ENCODE measurements at regions not wholly inside any gene's neighbourhood (a gene's known extent, or its start where the extent isn't known, plus 50 kb on each side); places are given as distances from the start of the nearest gene placed in this dataset.

- TF ChIP-seq PRDM2 (tag by site-specific recombination; IDR thresholded peaks at IDR 0.05; ENCODE audit: borderline replicate concordance) = no peak
Measured at GRCh38 chr16:6549415-6549814, 783.2 kb upstream of the RBFOX1 start (continued).

GRCh38 chr16:6548507-6548906 is 784.1 kb upstream of the RBFOX1 start:
- TF ChIP-seq ZNF704 (tag by site-specific recombination; IDR thresholded peaks at IDR 0.05) = no peak
- Histone ChIP-seq H3K4me3 (ENCODE audit: low read depth, low read length) (no peak overlapping the region), H3K9me3 (ENCODE audit: control insufficient read depth, insufficient read depth, low read depth, low read length) (no peaks in the 10 kb centered on the region), H3K4me1 (ENCODE audit: control insufficient read depth, insufficient read depth, low read length) (no peaks in the 10 kb centered on the region), H3K36me3 (ENCODE audit: control insufficient read depth in 2 of 2, insufficient read depth in 1 of 2, low read length in 2 of 2) (no peaks in the 10 kb centered on the region), H3K27ac (ENCODE audit: extremely low read depth, low read depth, low read length) (no peak overlapping the region)
- ChIA-PET CTCF (no interaction called here), POLR2A (no interaction called here)

- ChIA-PET POLR2A (no interaction called here), CTCF (no interaction called here)
- Histone ChIP-seq H3K4me1 (ENCODE audit: control insufficient read depth, insufficient read depth, low read length) (no peaks in the 10 kb centered on the region), H3K36me3 (ENCODE audit: control insufficient read depth in 2 of 2, insufficient read depth in 1 of 2, low read length in 2 of 2) (no peaks in the 10 kb centered on the region), H3K9me3 (ENCODE audit: control insufficient read depth, insufficient read depth, low read depth, low read length) (no peaks in the 10 kb centered on the region), H3K27ac (ENCODE audit: extremely low read depth, low read depth, low read length) (no peak overlapping the region), H3K4me3 (ENCODE audit: low read depth, low read length) (no peak overlapping the region)
- no peak for TF ChIP-seq ZNF513 (tag by site-specific recombination; IDR thresholded peaks at IDR 0.05)
- TF ChIP-seq ELK4 (IDR thresholded peaks at IDR 0.05; ENCODE audit: borderline replicate concordance, low read depth, low read length) = no peak
- TF ChIP-seq ZNF473 (tag by site-specific recombination; IDR thresholded peaks at IDR 0.05) = no peak
- TF ChIP-seq FEZF1 (tag by site-specific recombination; IDR thresholded peaks at IDR 0.05) = no peak
- no peak for TF ChIP-seq ZNF211 (tag by site-specific recombination; IDR thresholded peaks at IDR 0.05; ENCODE audit: low read depth)
- no peak for TF ChIP-seq ZNF707 (tag by site-specific recombination; IDR thresholded peaks at IDR 0.05)
- no peak for TF ChIP-seq ZSCAN23 (tag by site-specific recombination; IDR thresholded peaks at IDR 0.05)
- no peak for TF ChIP-seq ZNF19 (tag by site-specific recombination; IDR thresholded peaks at IDR 0.05; ENCODE audit: low read depth)
Measured at GRCh38 chr16:6547131-6547530, 785.5 kb upstream of the RBFOX1 start.

GRCh38 chr16:6545329-6545728 is 787.3 kb upstream of the RBFOX1 start:
- H3K4me3 ChIP-seq (ENCODE audit: low read depth, low read length) = no peak overlapping the region
- no peak overlapping the region for H3K27ac ChIP-seq (ENCODE audit: extremely low read depth, low read depth, low read length)
- no peaks in the 10 kb centered on the region for H3K9me3 ChIP-seq (ENCODE audit: control insufficient read depth, insufficient read depth, low read depth, low read length)
- H3K4me1 ChIP-seq (ENCODE audit: control insufficient read depth, insufficient read depth, low read length) = no peaks in the 10 kb centered on the region
- ChIA-PET CTCF (no interaction called here), POLR2A (no interaction called here)
- H3K36me3 ChIP-seq (ENCODE audit: control insufficient read depth in 2 of 2, insufficient read depth in 1 of 2, low read length in 2 of 2) = no peaks in the 10 kb centered on the region
- TF ChIP-seq ZNF391 (tag by site-specific recombination; IDR thresholded peaks at IDR 0.05; ENCODE audit: borderline replicate concordance, low read depth) = no peak
- TF ChIP-seq ZNF830 (tag by site-specific recombination; IDR thresholded peaks at IDR 0.05; ENCODE audit: low read depth) = no peak
- TF ChIP-seq ZNF600 (tag by site-specific recombination; IDR thresholded peaks at IDR 0.05) = no peak
- TF ChIP-seq WT1 (tag by site-specific recombination; IDR thresholded peaks at IDR 0.05) = no peak
- no peak for TF ChIP-seq ZNF596 (tag by site-specific recombination; IDR thresholded peaks at IDR 0.05)
- no peak for TF ChIP-seq ZNF610 (tag by site-specific recombination; IDR thresholded peaks at IDR 0.05; ENCODE audit: borderline replicate concordance)
- TF ChIP-seq ZNF214 (tag by site-specific recombination; IDR thresholded peaks at IDR 0.05; ENCODE audit: borderline replicate concordance) = no peak
- no peak for TF ChIP-seq ZNF2 (tag by site-specific recombination; IDR thresholded peaks at IDR 0.05)
- no peak for TF ChIP-seq ZBTB21 (tag by site-specific recombination; IDR thresholded peaks at IDR 0.05)
- TF ChIP-seq BCL6B (tag by site-specific recombination; IDR thresholded peaks at IDR 0.05) = no peak

Data from HEK293 (cell line).